HCT116 (cell line): ENCODE measurements at regions not wholly inside any gene's neighbourhood (a gene's known extent, or its start where the extent isn't known, plus 50 kb on each side); places are given as distances from the start of the nearest gene placed in this dataset.

ENCODE experiments used
- ATF3 ChIP-seq: IDR thresholded peaks from 2 replicates; pipeline ENCODE4 v1.6.1; 2012
- CBX3 ChIP-seq: IDR thresholded peaks from 2 replicates; pipeline ENCODE4 v1.6.1; 2012; ENCODE audit warnings: low read depth
- CTCF ChIP-seq, 3 experiments: fragments of 200-600 bp in 1 of 3; sonication (generic) in 1 of 3; IDR thresholded peaks in 2 of 3; conservative IDR thresholded peaks in 1 of 3; 2 replicates each; pipeline ENCODE4 v1.5.1; 2012 to 2017; ENCODE audit warnings: low read depth in 2 of 3, low read length in 2 of 3, antibody characterized with exemption in 1 of 3, borderline replicate concordance in 1 of 3, control low read depth in 1 of 3, mild to moderate bottlenecking in 1 of 3, mixed read lengths in 1 of 3, mixed run types in 1 of 3, moderate library complexity in 1 of 3; ENCODE audit not compliant: insufficient read depth in 1 of 3
- EGR1 ChIP-seq: IDR thresholded peaks from 2 replicates; pipeline ENCODE4 v1.6.1; 2012; ENCODE audit warnings: low read depth
- EZH2 ChIP-seq: fragments of 200-600 bp; sonication (generic); IDR thresholded peaks from 2 replicates; pipeline ENCODE4 v1.6.1; 2017; ENCODE audit warnings: antibody characterized with exemption, mixed run types
- FOSL1 ChIP-seq: IDR thresholded peaks from 2 replicates; pipeline ENCODE4 v1.6.1; 2012; ENCODE audit warnings: low read depth
- JUND ChIP-seq: IDR thresholded peaks from 2 replicates; pipeline ENCODE4 v1.6.1; 2012
- POLR2AphosphoS5 ChIP-seq: IDR thresholded peaks from 2 replicates; pipeline ENCODE4 v1.6.1; 2011; ENCODE audit warnings: mild to moderate bottlenecking, low read depth, low read length, moderate library complexity
- RAD21 ChIP-seq: IDR thresholded peaks from 2 replicates; pipeline ENCODE4 v1.6.1; 2012; ENCODE audit warnings: low read depth, mild to moderate bottlenecking
- REST ChIP-seq: IDR thresholded peaks from 2 replicates; pipeline ENCODE4 v1.6.1; 2012; ENCODE audit warnings: low read depth
- SIN3A ChIP-seq: IDR thresholded peaks from 2 replicates; pipeline ENCODE4 v1.6.1; 2012; ENCODE audit warnings: low read depth
- SP1 ChIP-seq: IDR thresholded peaks from 2 replicates; pipeline ENCODE4 v1.6.1; 2012; ENCODE audit warnings: low read depth
- SRF ChIP-seq: IDR thresholded peaks from 2 replicates; pipeline ENCODE4 v1.6.1; 2012; ENCODE audit warnings: low read depth
- YY1 ChIP-seq: IDR thresholded peaks from 2 replicates; pipeline ENCODE4 v1.6.1; 2011; ENCODE audit warnings: low read length, low read depth, moderate library complexity, mild to moderate bottlenecking; ENCODE audit not compliant: insufficient replicate concordance; ENCODE audit errors: extremely low read depth

DNA sequence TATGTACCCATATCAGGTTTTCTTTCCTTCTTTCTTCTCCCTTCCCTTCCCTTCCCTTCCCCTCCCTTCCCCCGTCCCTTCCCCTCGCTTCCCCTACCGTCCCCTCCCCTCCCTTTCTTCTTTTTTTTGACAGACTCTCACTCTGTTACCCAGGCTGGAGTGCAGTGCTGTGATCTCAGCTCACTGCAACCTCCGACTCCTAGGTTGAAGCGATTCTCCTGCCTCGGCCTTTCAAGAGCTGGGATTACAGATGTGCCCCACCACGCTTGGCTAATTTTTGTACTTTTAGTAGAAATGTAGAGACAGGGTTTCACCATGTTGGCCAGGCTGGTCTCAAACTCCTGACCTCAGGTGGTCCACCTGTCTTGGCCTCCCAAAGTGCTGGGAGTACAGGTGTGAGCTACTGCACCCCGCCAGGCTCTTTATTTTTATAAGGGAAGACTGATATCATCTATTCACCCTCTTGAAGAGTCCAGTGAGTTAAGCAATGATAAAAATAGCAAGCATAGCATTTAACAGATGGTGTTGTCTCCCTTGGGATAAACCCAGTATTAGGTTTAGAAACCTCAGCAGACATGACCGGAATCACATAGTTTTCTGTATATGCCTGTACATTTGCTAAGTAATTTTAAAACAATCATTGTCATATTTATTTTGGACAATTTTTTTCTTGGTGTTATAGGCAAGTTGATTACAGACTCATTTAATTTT lies 888.4 kb downstream of the TRIB2 start:
- TF ChIP-seq CTCF (IDR thresholded peaks at IDR 0.05 in 2 of 3, conservative IDR thresholded peaks at IDR 0.05 in 1 of 3; ENCODE audit: borderline replicate concordance in 1 of 3, insufficient read depth in 1 of 3, low read depth in 2 of 3, low read length in 2 of 3) (no peak), REST (no peak), FOSL1 (no peak), EZH2 (no peak), SRF (no peak), YY1 (no peak), SP1 (no peak), ATF3 (no peak), EGR1 (no peak), CBX3 (no peak), RAD21 (no peak), SIN3A (no peak), JUND (no peak), POLR2AphosphoS5 (no peak)
